IMR-90 (cell line): ENCODE measurements at regions not wholly inside any gene's neighbourhood (a gene's known extent, or its start where the extent isn't known, plus 50 kb on each side); places are given as distances from the start of the nearest gene placed in this dataset.

Experiments
- ATAC-seq: fragments of 200-7000 bp; cut with Tn5 transposase; 2 replicates; pipeline ENCODE4 v1.9.1; 2020; ENCODE audit warnings: low read depth, mild to moderate bottlenecking, moderate library complexity
- BruUV-seq: library from RNA; stranded (reverse); fragments of 400-500 nt; replicated peaks from 2 replicates; lab custom pipeline; 2021; lab: Mats Ljungman, UMichigan
- CTCF ChIA-PET: fragments of 300-600 bp; formaldehyde crosslinking; extraction: SDS; loops from one replicate; lab custom pipeline; 2021; ENCODE audit warnings: antibody characterized with exemption; lab: Yijun Ruan, JAX
- POLR2A ChIA-PET: fragments of 300-600 bp; sonication (Branson Sonifier 250); formaldehyde crosslinking; loops from one replicate; lab custom pipeline; 2022; ENCODE audit warnings: antibody characterized with exemption; ENCODE audit not compliant: unreplicated experiment; lab: Charles Lee
- DNase-seq: peaks from one replicate; pipeline ENCODE4 v3.0.0; 2013
- H2AFZ ChIP-seq: replicated peaks from 2 replicates; pipeline ENCODE3; 2013; ENCODE audit warnings: low read length, mild to moderate bottlenecking; ENCODE audit not compliant: poor library complexity
- H2AK5ac ChIP-seq: 2 replicates; pipeline ENCODE4 v1.6.1; 2013; ENCODE audit warnings: low read depth, low read length, inconsistent platforms
- H2AK9ac ChIP-seq: replicated peaks from 2 replicates; pipeline ENCODE3; 2013; ENCODE audit warnings: mild to moderate bottlenecking, low read depth, low read length, moderate library complexity; ENCODE audit not compliant: poor library complexity
- H2BK120ac ChIP-seq: 2 replicates; pipeline ENCODE4 v1.6.1; 2013; ENCODE audit warnings: low read depth, low read length, inconsistent platforms
- H2BK15ac ChIP-seq: 3 replicates; pipeline ENCODE4 v1.6.1; 2013; ENCODE audit warnings: low read depth, low read length, inconsistent platforms
- H2BK20ac ChIP-seq: 2 replicates; pipeline ENCODE4 v1.6.1; 2013; ENCODE audit warnings: low read depth, mild to moderate bottlenecking, inconsistent platforms, low read length, moderate library complexity
- H2BK5ac ChIP-seq: 2 replicates; pipeline ENCODE4 v1.6.1; 2013; ENCODE audit warnings: mild to moderate bottlenecking, low read depth, low read length, inconsistent platforms; ENCODE audit not compliant: poor library complexity, severe bottlenecking
- H3K14ac ChIP-seq: replicated peaks from 2 replicates; pipeline ENCODE4 v1.6.1; 2013; ENCODE audit warnings: low read depth, low read length, inconsistent platforms
- H3K18ac ChIP-seq: 2 replicates; pipeline ENCODE4 v1.6.1; 2013; ENCODE audit warnings: low read depth, low read length, control low read depth
- H3K23ac ChIP-seq: 2 replicates; pipeline ENCODE4 v1.6.1; 2013; ENCODE audit warnings: low read depth, low read length, inconsistent platforms
- H3K27ac ChIP-seq: 2 replicates; pipeline ENCODE4 v1.5.1; 2013; ENCODE audit warnings: mild to moderate bottlenecking, control low read depth, low read length; ENCODE audit not compliant: insufficient read depth
- H3K27me3 ChIP-seq: 2 replicates; pipeline ENCODE4 v1.6.1; 2013; ENCODE audit warnings: low read length; ENCODE audit not compliant: control insufficient read depth, insufficient read depth
- H3K36me3 ChIP-seq: 2 replicates; pipeline ENCODE4 v1.6.1; 2013; ENCODE audit warnings: low read length, mixed read lengths; ENCODE audit not compliant: control insufficient read depth, insufficient read depth
- H3K4ac ChIP-seq: 2 replicates; pipeline ENCODE4 v1.6.1; 2013; ENCODE audit warnings: low read depth, low read length, inconsistent platforms
- H3K4me1 ChIP-seq: 2 replicates; pipeline ENCODE4 v1.6.1; 2013; ENCODE audit warnings: low read length, mixed read lengths; ENCODE audit not compliant: control insufficient read depth, insufficient read depth
- H3K4me2 ChIP-seq: 2 replicates; pipeline ENCODE4 v1.6.1; 2013; ENCODE audit warnings: low read depth, mild to moderate bottlenecking, control low read depth, low read length, moderate library complexity
- H3K4me3 ChIP-seq: 2 replicates; pipeline ENCODE4 v1.5.1; 2013; ENCODE audit warnings: low read depth, mild to moderate bottlenecking, control low read depth, low read length, moderate library complexity; ENCODE audit not compliant: insufficient read depth
- H3K56ac ChIP-seq: 2 replicates; pipeline ENCODE4 v1.6.1; 2013; ENCODE audit warnings: low read length, inconsistent platforms; ENCODE audit not compliant: insufficient read depth; ENCODE audit errors: extremely low read depth
- H3K79me1 ChIP-seq, 2 experiments: 2 replicates each; pipeline ENCODE4 v1.6.1; 2013; ENCODE audit warnings: low read length in 2 of 2, inconsistent platforms in 1 of 2, low read depth in 1 of 2
- H3K9ac ChIP-seq: 2 replicates; pipeline ENCODE4 v1.6.1; 2013; ENCODE audit warnings: low read depth, low read length, control low read depth
- H3K9me1 ChIP-seq: 2 replicates; pipeline ENCODE4 v1.6.1; 2013; ENCODE audit warnings: low read length, inconsistent platforms; ENCODE audit not compliant: insufficient read depth
- H3K9me3 ChIP-seq: 2 replicates; pipeline ENCODE4 v1.6.1; 2013; ENCODE audit warnings: low read length; ENCODE audit not compliant: control insufficient read depth, insufficient read depth
- H4K20me1 ChIP-seq: 2 replicates; pipeline ENCODE4 v1.6.1; 2013; ENCODE audit warnings: low read length, inconsistent platforms; ENCODE audit not compliant: insufficient read depth
- H4K5ac ChIP-seq: 2 replicates; pipeline ENCODE4 v1.6.1; 2013; ENCODE audit warnings: mild to moderate bottlenecking, low read depth, low read length, control low read depth
- H4K8ac ChIP-seq, 2 experiments: 2 replicates each; pipeline ENCODE4 v1.6.1; 2013; ENCODE audit warnings: low read depth in 2 of 2, low read length in 2 of 2, control low read depth in 1 of 2, inconsistent platforms in 1 of 2
- H4K91ac ChIP-seq: 2 replicates; pipeline ENCODE4 v1.6.1; 2013; ENCODE audit warnings: low read depth, low read length, inconsistent platforms; ENCODE audit not compliant: insufficient read depth
- BHLHE40 ChIP-seq: fragments of 150-350 bp; IDR thresholded peaks from 2 replicates; pipeline ENCODE4 v1.6.1; 2016; ENCODE audit warnings: mild to moderate bottlenecking, low read depth, low read length
- CEBPB ChIP-seq: IDR thresholded peaks from 2 replicates; pipeline ENCODE4 v1.6.1; 2012; ENCODE audit warnings: low read depth, low read length, improper control_type of control experiment
- CHD1 ChIP-seq: IDR thresholded peaks from 2 replicates; pipeline ENCODE4 v1.6.1; 2012; ENCODE audit warnings: low read depth, low read length, improper control_type of control experiment
- CTCF ChIP-seq: conservative IDR thresholded peaks from 2 replicates; pipeline ENCODE4 v1.5.1; 2012; ENCODE audit warnings: mild to moderate bottlenecking, low read depth, low read length, improper control_type of control experiment
- FOS ChIP-seq: fragments of 150-350 bp; IDR thresholded peaks from 2 replicates; pipeline ENCODE4 v1.6.1; 2016; ENCODE audit warnings: low read depth, low read length
- MAFK ChIP-seq: IDR thresholded peaks from 2 replicates; pipeline ENCODE4 v1.6.1; 2012; ENCODE audit warnings: low read depth, low read length, improper control_type of control experiment
- MAZ ChIP-seq: IDR thresholded peaks from 2 replicates; pipeline ENCODE4 v1.6.1; 2012; ENCODE audit warnings: low read depth, mild to moderate bottlenecking, low read length, improper control_type of control experiment, moderate library complexity, borderline replicate concordance
- MXI1 ChIP-seq: IDR thresholded peaks from 2 replicates; pipeline ENCODE4 v1.6.1; 2012; ENCODE audit warnings: low read depth, mild to moderate bottlenecking, low read length, moderate library complexity, borderline replicate concordance
- NFE2L2 ChIP-seq: fragments of 150-350 bp; IDR thresholded peaks from 2 replicates; pipeline ENCODE4 v1.6.1; 2016; ENCODE audit warnings: low read depth, mild to moderate bottlenecking, low read length
- POLR2A ChIP-seq: IDR thresholded peaks from 2 replicates; pipeline ENCODE4 v1.6.1; 2012; ENCODE audit warnings: mild to moderate bottlenecking, low read depth, low read length
- RAD21 ChIP-seq: IDR thresholded peaks from 2 replicates; pipeline ENCODE4 v1.6.1; 2012; ENCODE audit warnings: low read length, improper control_type of control experiment
- RCOR1 ChIP-seq: IDR thresholded peaks from 2 replicates; pipeline ENCODE4 v1.6.1; 2012; ENCODE audit warnings: mild to moderate bottlenecking, low read length, improper control_type of control experiment; ENCODE audit not compliant: insufficient replicate concordance
- RFX5 ChIP-seq: IDR thresholded peaks from 2 replicates; pipeline ENCODE4 v1.8.0; 2012; ENCODE audit warnings: low read depth, mild to moderate bottlenecking, low read length, moderate library complexity
- SMC3 ChIP-seq: fragments of 150-350 bp; IDR thresholded peaks from 2 replicates; pipeline ENCODE4 v1.6.1; 2016; ENCODE audit warnings: low read depth, mild to moderate bottlenecking, antibody characterized with exemption, low read length, moderate library complexity
- USF2 ChIP-seq: fragments of 150-350 bp; IDR thresholded peaks from 2 replicates; pipeline ENCODE4 v1.6.1; 2017; ENCODE audit warnings: mild to moderate bottlenecking, antibody characterized with exemption, low read length, low read depth
- WGBS, 2 experiments: methylation state at CpG; one replicate each; pipeline versions ENCODE4 v1.1.5 to v1.1.7; 2013; ENCODE audit warnings: missing lambda C conversion rate in 2 of 2; ENCODE audit not compliant: insufficient read length in 1 of 2; ENCODE audit errors: extremely low coverage in 2 of 2; 5-methylcytosine and 5-hydroxymethylcytosine counted together
- dilution Hi-C: fragments of 300-500 bp; cut with HindIII; formaldehyde crosslinking; loops from one replicate; pipeline ENCODE4 v1.14.3; 2018; ENCODE audit warnings: low sequenced_read_pairs; ENCODE audit not compliant: unreplicated experiment
- in situ Hi-C: fragments of 300-500 bp; cut with MboI; formaldehyde crosslinking; loops from 3 replicates; pipeline ENCODE4 v1.14.3; 2019; ENCODE audit warnings: low sequenced_read_pairs, inconsistent platforms, mixed read lengths
- intact Hi-C: fragments of 100-400 bp; cut with micrococcal nuclease; formaldehyde crosslinking; loops from 2 replicates; pipeline ENCODE4 v1.10.0; 2022
- TF ChIP-seq, protein P1 (sequence below): fragments of 150-350 bp; IDR thresholded peaks from 2 replicates; pipeline ENCODE4 v1.6.1; 2016; ENCODE audit warnings: low read depth, mild to moderate bottlenecking, low read length, moderate library complexity, borderline replicate concordance

DNA sequence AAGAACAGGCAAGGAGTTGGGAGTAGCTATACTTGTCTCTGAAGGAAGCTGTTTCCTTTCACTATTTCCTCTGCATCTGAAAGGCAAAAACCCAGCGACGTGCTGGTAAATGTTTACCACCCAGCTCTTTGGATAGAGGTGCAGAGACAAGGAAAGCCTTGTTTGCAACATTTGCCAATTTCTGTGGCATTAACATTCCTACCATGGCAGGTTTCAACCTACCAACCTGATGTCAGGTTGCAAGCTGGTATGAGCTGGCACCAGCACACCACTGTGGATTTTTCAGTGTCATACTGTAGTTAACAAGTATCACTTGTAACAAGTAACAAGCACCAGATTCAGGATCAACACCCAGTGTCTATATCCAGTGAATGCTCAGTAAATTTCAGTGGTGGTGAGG, 294.8 kb upstream of the TMPO start:
- Histone ChIP-seq H2BK15ac (no peak overlapping the region), H2BK120ac (no peak overlapping the region), H2BK5ac (no peak overlapping the region), H3K4ac (no peak overlapping the region), H3K18ac (no peak overlapping the region), H3K9me3 (no peaks in the 10 kb centered on the region), H3K79me1 (no peaks in the 10 kb centered on the region), H3K14ac (no peak overlapping the region), H3K4me1 (no peaks in the 10 kb centered on the region), H2AK5ac (no peak overlapping the region), H3K56ac (no peak overlapping the region), H4K8ac (no peak overlapping the region), H3K4me2 (no peak overlapping the region), H3K36me3 (no peaks in the 10 kb centered on the region), H4K20me1 (no peaks in the 10 kb centered on the region), H3K23ac (no peak overlapping the region), H3K27ac (no peak overlapping the region), H3K9ac (no peak overlapping the region), H2AFZ (no peak overlapping the region), H2AK9ac (no peak overlapping the region), H4K5ac (no peak overlapping the region), H4K91ac (no peak overlapping the region), H3K27me3 (no peaks in the 10 kb centered on the region), H3K9me1 (no peaks in the 10 kb centered on the region), H2BK20ac (no peak overlapping the region), H3K4me3 (no peak overlapping the region)
- intact Hi-C loops (no loop called here), in situ Hi-C loops (no loop called here), dilution Hi-C loops (no loop called here)
- CTCF ChIA-PET, result no interaction called here
- no peak for ATAC-seq
- TF ChIP-seq USF2, result no peak
- no peak for TF ChIP-seq POLR2A
- TF ChIP-seq NFE2L2, result no peak
- TF ChIP-seq BHLHE40, result no peak
- TF ChIP-seq RAD21, result no peak
- TF ChIP-seq SMC3, result no peak
- TF ChIP-seq MAFK, result no peak
- TF ChIP-seq MXI1, result no peak
- TF ChIP-seq RFX5, result no peak
- TF ChIP-seq MAZ, result no peak
- TF ChIP-seq RCOR1, result no peak
- no peak for TF ChIP-seq FOS
- no peak for TF ChIP-seq CEBPB
- TF ChIP-seq, protein P1, sequence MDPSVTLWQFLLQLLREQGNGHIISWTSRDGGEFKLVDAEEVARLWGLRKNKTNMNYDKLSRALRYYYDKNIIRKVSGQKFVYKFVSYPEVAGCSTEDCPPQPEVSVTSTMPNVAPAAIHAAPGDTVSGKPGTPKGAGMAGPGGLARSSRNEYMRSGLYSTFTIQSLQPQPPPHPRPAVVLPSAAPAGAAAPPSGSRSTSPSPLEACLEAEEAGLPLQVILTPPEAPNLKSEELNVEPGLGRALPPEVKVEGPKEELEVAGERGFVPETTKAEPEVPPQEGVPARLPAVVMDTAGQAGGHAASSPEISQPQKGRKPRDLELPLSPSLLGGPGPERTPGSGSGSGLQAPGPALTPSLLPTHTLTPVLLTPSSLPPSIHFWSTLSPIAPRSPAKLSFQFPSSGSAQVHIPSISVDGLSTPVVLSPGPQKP, result no peak
- no peak for TF ChIP-seq CHD1
- TF ChIP-seq CTCF, result no peak
- no CpG with 5 or more reads among the region's 2 CpGs for WGBS, 2 experiments
- no TSS peak for BruUV-seq
- POLR2A ChIA-PET, result no interaction called here
- DNase-seq, result no peak
